ENCODE measurements at regions not wholly inside any gene's neighbourhood (a gene's known extent, or its start where the extent isn't known, plus 50 kb on each side); places are given as distances from the start of the nearest gene placed in this dataset.

DNA sequence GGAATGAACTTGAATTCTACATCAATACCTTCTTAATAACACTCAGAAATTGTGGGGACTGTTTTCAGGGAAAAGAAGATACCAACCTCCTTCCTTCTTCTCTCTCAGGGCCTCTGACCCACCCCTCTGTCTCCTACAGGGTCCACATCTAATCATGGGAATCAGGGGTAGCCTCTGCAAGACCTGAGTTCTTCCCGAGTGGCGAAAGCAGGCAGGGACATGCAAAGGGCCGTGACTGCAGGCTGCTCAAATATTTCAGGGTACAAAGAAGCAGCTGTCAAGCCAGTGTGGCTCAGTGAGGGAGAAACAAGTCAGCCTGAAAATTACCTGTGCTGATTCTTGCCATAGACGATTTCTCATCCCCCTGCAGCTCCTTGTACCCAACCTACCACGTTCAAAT is 123.1 kb upstream of the PARP11 start:
- TF ChIP-seq SP1 (IDR thresholded peaks at IDR 0.05) (no peak), LEF1 (IDR thresholded peaks at IDR 0.05; ENCODE audit: borderline replicate concordance) (no peak), NFRKB (IDR thresholded peaks at IDR 0.05) (no peak), ARNT (IDR thresholded peaks at IDR 0.05) (no peak), SUZ12 (IDR thresholded peaks at IDR 0.05) (no peak), HDGF (IDR thresholded peaks at IDR 0.05; ENCODE audit: borderline replicate concordance) (no peak)

Measured in HEK293T (cell line).